Fibroblast of villous mesenchyme (primary cell): ENCODE measurements at regions not wholly inside any gene's neighbourhood (a gene's known extent, or its start where the extent isn't known, plus 50 kb on each side); places are given as distances from the start of the nearest gene placed in this dataset.
"Not testable (repeated sequence)": the region's sequence is repeated elsewhere in the genome, so short reads cannot be mapped to it uniquely, and the experiment has no call there.

Source experiments
- DNase-seq: peaks from one replicate; pipeline ENCODE4 v3.0.0-alpha.2; 2010; ENCODE audit warnings: low read depth
- H3K4me3 ChIP-seq: 2 replicates; pipeline ENCODE4 v1.5.1; 2011; ENCODE audit warnings: low read depth, mild to moderate bottlenecking, low read length
- TF ChIP-seq, protein P1 (sequence below): IDR thresholded peaks from 2 replicates; pipeline ENCODE4 v1.5.1; 2012; ENCODE audit warnings: low read depth, mild to moderate bottlenecking, low read length; ENCODE audit not compliant: insufficient read depth

DNA sequence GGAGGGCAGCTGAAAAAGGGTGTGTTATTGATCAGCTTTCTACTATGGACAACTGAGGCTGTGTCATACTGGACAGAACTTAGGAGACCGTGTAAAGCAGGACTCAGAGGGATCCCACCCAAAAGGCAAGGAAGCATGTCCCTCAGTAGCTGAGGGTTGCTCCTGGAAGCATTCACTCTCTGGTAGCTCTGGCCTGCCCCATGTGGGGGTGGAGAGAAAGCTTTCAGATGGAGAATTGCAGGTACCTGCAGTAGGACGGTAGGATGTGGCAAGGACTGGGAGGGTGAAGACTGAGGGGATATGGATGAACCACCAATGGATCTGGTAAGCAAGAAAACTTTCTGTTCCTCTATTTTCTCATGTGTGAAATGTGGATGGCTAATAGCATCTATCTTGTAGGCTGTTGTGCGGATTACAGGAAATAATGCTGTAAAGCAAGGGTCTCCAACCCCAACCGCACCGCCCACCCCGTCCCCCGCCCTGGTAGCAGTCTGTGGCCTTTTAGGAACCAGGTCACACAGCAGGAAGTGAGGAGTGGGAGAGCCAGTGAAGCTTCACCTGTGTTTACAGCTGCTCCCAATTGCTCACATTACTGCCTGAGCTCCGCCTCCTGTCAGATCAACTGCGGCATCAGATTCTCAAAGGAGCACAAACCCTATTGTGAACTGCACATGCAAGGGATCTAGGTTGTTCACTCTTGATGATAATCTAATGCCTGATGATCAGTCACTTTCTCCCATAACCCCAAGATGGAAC is 157.7 kb upstream of the PROK2 start:
- TF ChIP-seq, protein P1, sequence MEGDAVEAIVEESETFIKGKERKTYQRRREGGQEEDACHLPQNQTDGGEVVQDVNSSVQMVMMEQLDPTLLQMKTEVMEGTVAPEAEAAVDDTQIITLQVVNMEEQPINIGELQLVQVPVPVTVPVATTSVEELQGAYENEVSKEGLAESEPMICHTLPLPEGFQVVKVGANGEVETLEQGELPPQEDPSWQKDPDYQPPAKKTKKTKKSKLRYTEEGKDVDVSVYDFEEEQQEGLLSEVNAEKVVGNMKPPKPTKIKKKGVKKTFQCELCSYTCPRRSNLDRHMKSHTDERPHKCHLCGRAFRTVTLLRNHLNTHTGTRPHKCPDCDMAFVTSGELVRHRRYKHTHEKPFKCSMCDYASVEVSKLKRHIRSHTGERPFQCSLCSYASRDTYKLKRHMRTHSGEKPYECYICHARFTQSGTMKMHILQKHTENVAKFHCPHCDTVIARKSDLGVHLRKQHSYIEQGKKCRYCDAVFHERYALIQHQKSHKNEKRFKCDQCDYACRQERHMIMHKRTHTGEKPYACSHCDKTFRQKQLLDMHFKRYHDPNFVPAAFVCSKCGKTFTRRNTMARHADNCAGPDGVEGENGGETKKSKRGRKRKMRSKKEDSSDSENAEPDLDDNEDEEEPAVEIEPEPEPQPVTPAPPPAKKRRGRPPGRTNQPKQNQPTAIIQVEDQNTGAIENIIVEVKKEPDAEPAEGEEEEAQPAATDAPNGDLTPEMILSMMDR, result no peak
- H3K4me3 ChIP-seq, result no peak overlapping the region
- DNase-seq, result no peak

DNA sequence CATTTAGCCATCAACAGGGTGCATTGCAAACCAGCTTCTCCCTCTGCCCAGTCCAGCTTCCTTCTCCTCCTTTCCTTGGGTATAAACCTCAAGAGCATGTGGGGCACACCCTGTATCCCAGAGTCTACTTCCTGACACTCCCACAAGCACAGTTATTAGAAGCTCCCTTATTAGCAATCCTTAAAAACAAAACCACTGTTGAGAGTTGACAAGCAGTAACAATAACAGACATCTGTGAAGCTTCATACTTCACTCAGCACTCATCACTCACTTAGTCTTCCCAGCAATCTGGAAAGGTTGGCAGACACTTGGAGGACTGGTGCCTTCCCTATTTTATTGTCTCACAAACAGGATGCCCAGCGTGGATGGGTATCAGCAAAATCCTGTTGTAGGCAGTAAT is 155.5 kb upstream of the PROK2 start:
- H3K4me3 ChIP-seq, result no peak overlapping the region
- DNase-seq, result no peak
- TF ChIP-seq, protein P1, result no peak

GRCh38 chr3:71938081-71938480 is 153.1 kb upstream of the PROK2 start:
- not testable (repeated sequence) for H3K4me3 ChIP-seq, DNase-seq

GRCh38 chr3:71936681-71937080 is 151.7 kb upstream of the PROK2 start:
- DNase-seq, result no peak
- TF ChIP-seq, protein P1, result no peak
- no peak overlapping the region for H3K4me3 ChIP-seq

- TF ChIP-seq, protein P1, result no peak
- no peak overlapping the region for H3K4me3 ChIP-seq
- DNase-seq, result no peak
These were observed 149.7 kb upstream of the PROK2 start for GRCh38 chr3:71934520-71935270.

DNA sequence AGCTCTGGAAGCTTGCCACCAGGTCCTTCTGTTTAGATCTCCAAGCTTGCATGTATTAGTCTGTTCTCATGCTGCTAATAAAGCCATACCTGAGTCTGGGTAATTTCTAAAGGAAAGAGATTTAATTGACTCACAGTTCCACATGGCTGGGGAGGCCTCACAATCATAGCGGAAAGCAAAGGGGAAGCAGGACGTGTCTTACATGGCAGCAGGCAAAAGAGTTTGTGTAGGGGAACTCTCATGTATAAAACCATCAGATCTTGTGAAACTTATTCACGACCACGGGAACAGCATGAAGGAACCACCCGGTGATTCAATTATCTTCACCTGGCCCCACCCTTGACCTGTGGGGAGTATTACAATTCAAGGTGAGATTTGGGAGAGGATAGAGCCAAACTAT is 147.0 kb upstream of the PROK2 start:
- H3K4me3 ChIP-seq, result no peak overlapping the region
- TF ChIP-seq, protein P1, result no peak
- DNase-seq, result no peak
